ENCODE measurements at regions not wholly inside any gene's neighbourhood (a gene's known extent, or its start where the extent isn't known, plus 50 kb on each side); places are given as distances from the start of the nearest gene placed in this dataset.
A peak's percentile ranks its signal among the peaks of the same experiment; 100 is the strongest.

- peak; percentile 51 for DNase-seq
Measured at GRCh38 chr9:111148052-111149017, 110.1 kb upstream of the LPAR1 start.

DNA sequence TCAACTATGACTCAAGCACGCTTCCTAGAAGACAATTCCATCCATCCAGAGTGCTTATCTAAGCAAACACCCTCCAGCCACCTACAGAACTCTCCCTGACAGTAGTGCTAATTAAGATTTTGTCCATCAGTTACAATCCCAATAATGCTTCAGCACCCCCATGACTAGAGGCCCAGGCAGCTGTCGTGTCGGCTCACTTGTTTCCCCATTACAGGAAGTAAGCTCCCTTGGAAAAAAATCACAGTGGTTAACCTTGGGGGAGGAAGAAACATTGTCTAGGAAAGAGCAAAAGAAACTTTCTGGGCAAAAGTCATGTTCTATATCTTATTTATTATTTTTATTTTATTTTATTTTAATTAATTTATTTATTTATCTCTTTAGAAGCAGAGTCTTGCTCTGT is 108.8 kb upstream of the LPAR1 start:
- no peak for DNase-seq

DNA sequence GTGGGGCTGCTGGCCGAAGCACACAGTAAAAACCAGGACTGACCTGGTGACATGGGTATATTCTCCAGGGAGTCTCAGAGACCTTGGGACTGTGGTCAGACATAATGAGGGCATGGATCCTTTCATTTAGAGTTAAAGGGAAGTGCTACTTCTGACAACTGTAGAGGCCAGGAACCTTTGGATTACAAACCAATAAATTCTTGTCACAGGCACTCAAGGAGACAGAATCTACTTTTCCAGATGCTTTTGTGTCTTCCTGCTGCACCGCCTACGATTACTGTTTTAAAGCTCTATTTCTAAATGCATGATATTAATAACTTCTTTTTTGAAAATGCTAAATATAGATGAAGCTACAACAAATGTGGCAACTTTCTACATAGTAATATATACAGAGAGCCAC is 106.5 kb upstream of the LPAR1 start:
- peak; percentile 33 for DNase-seq

GRCh38 chr9:111136180-111136579 is 97.9 kb upstream of the LPAR1 start:
- DNase-seq: no peak

DNA sequence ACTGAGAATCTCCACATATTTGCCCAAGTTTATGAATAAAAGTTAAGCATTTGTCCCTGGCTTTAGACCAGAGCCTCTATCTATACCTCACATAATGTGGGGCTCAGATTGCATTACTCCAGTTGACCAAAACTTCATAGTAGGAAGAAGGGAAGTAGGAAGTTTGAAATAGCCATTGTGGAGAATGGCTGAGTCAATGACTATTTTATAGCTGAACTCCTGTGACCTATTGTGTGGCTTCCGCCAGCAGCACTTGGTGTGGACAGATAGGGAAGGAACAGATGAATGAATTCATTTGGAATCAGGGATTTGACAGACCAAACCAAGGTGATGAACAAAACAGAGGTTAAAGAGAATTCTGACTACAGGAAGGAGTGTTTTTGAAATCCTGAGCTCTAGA is 92.9 kb upstream of the LPAR1 start:
- peak; percentile 60 for DNase-seq

- DNase-seq: no peak
Measured at GRCh38 chr9:111120526-111120925, 82.3 kb upstream of the LPAR1 start.

DNA sequence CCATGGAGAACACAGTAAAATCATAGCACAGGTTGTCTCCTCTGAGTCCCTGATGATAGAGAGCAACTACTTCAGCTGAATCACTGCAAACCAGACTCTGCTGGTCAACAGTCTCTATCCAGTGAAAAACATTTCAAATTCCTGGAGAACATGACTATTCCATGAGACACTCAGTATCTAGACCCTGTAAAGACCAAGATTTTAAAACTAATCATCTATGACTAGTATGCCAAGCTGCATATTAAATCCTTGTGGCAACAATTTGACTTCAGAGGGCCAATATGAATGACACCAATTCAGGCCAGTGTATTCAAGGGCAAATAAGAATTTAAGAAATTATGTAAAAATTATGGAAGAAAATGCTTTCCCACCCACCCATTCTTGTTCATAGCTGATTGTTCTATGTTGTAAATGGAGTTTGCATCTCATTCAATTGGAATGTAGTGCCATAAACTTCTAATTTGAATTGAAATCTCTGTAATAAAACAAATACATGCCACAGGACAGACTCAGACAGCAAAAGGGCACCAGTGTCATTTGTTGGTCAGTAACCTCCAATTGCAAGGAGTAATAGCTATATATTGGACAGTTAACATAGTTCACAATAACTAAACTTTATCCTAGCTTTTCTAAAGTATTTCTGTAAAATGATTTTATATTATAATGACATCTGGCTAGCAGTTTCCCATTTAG is 80.1 kb upstream of the LPAR1 start:
- DNase-seq: no peak

- DNase-seq: no peak
Measured at GRCh38 chr9:111114486-111114885, 76.2 kb upstream of the LPAR1 start.

DNA sequence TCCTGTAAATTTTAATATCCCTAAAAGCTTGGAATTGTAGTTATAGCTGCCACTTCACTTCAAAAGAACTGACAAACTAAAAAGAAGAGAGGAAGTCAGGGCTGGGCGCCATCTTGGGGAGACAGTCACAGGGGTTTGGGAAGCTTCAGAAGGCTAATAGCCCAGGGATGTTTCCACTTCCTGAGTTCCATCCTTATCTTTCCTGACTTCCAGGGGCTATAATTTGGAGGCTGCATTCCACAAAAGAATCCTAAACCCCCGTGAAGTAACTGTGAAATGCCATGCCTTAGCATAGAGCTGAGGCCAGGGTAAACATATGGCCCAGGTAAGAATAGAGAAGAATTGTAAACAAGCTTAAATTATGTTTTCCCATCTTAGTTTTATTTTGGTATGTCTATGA is 75.4 kb upstream of the LPAR1 start:
- no peak for DNase-seq

- DNase-seq: no peak
Measured at GRCh38 chr9:111110805-111111204, 72.5 kb upstream of the LPAR1 start.

- peak; percentile 78 for DNase-seq
Measured at GRCh38 chr9:111108946-111109345, 70.7 kb upstream of the LPAR1 start.

GRCh38 chr9:111107141-111107540 is 68.9 kb upstream of the LPAR1 start:
- DNase-seq: no peak

DNA sequence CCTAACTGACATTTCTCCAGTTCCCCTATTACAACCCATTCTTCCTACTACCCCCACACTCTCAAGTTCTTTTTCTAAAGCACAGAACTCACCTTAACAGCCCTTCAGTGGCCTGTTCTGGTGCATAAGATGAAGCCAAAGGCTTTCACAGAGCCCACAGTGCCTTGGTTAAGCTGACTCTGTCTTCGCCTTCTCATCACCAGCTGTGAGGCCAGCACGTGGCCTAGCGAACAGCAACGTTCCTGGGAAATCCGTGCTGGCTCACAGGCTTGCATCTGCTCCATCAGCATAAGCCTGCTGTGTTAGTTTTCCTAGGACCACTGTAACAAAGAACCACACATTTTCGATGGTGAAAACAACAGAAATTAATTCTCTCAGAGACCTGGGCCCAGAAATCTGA is 67.9 kb upstream of the LPAR1 start:
- DNase-seq: no peak

- peak; percentile 31 for DNase-seq
Measured at GRCh38 chr9:111102793-111103464, 64.7 kb upstream of the LPAR1 start.

GRCh38 chr9:111099199-111100008 is 61.1 kb upstream of the LPAR1 start:
- DNase-seq: no peak

DNA sequence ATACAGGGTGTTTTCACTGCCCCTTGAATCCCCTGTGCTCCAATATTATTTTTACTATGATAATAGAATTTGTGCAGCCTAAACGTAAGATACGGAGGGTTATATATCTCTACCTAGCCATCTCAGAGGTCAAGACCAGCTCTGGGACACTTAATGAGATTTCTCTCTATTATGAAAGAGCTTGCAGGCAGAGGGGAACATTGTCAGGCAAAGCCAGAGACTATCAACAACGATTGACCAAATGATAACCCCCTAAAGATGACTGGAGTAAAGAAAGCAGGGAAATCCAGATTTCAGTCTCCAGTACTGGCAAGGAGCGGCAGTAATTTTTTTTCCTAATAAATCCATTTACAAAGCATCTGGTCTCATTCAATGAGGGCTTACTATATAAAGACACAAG is 59.8 kb upstream of the LPAR1 start:
- no peak for DNase-seq

DNA sequence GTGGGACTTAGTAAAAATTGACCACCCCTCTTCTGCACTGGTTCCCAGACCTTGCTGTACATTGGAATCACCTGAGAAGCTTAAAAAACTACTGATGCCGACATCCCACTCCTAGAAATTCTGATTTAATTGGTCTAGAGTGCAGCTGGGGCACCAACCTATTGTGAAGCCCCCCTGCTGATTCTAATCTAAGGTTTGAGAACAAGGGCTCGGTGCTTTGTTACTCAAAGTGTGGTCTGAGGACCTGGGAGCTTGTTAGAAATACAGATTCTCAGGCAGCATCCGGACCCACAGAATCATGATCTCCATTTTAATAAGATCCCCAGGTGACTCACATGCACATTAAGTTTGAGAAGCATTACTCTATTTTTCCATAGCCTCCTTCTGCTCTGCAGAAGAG is 57.8 kb upstream of the LPAR1 start:
- no peak for DNase-seq

- DNase-seq: no peak
Measured at GRCh38 chr9:111095441-111095840, 57.2 kb upstream of the LPAR1 start.

- no peak for DNase-seq
Measured at GRCh38 chr9:111094958-111095357, 56.7 kb upstream of the LPAR1 start.

DNA sequence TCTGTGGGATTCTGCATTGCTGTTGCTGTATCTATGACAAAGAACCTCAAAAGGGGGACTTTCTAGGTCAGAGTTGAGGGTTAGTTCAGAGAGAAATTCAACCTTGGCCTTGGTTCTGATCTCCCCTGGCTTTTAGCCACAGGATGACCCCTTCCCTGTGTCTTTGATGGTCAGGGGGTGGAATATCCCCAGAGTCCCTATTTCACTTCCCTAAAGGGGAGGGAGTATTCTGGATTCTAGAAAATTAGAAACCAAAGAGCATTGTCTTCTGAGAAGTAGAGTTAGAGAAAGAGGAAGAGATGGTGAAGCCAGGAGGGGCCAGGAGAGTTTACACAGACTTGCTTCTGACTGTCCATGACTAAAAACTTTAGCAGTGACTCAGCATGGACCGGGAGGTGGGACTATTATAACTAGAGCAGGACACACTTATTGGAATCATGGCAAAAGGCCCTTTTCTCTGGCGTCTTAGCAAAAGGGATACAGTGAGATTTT is 56.2 kb upstream of the LPAR1 start:
- DNase-seq: peak; percentile 92

- peak; percentile 40 for DNase-seq
Measured at GRCh38 chr9:111092167-111092566, 53.9 kb upstream of the LPAR1 start.

Measured in inflammatory macrophage treated with lipopolysaccharide for 4 hours (primary cell).